ENCODE measurements at regions not wholly inside any gene's neighbourhood (a gene's known extent, or its start where the extent isn't known, plus 50 kb on each side); places are given as distances from the start of the nearest gene placed in this dataset.

DNA sequence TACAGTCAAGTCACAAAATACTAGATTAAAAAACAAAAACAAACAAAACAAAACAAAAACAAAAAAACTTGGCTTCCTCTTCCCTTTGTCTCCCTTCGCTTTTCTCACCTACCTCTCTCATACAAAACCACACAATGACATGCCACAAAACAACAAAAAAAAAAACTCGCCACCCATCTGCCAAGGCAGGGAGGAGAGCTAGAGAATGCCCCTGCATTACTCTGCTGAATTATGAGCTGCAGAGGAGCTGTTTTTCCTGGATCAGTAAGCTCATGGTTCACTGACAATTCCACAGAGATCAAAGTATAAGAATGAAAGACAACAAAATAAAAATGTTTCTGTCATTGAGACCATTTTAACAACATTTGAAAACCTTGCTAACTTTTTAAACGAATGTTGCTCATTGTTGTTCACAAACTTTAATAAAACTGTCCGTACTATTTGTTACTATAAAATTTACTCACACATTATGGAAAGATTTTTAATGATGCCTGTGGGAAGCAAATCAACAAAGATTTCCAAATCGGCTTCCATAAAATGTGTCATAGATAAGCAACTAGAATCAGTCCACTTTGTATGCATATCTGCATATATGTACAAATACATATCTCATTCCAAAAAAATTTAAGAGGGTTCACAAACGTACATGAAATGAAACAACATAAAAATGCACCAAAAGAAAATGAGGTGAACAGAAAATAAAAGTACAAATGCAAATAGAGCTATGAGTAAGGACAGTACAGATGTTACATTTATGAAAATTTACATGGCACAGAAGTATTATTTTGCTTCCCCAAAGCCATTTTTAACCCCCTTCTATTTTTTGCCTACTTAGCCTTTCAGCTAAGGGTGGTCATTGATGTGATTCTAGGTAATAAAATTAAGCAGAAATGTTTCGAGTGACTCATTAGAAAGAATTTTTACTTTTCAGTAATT is 252.4 kb upstream of the FAT4 start:
- H3K4me1 ChIP-seq, result no peaks in the 10 kb centered on the region
- no peak overlapping the region for H3K27ac ChIP-seq
- no peaks in the 10 kb centered on the region for H3K36me3 ChIP-seq

DNA sequence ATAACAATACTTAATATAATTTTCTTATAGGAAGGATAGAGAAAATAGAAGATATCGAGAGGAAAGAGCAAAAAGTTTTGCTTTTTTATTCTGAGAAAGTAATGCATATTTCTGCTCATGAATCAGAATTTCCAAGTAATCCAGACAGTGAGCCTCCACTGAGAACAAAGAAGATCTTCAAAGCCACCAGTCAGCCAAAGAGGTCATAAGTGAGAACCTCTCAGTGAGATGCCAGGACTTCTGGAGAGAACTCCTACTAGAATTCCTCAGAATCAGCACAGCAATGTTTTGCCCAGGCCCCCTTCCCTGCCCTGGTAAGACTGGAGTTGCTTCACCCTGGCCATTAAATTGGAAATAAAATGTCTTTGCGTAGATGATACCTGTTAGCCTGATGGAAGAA is 254.4 kb upstream of the FAT4 start:
- H3K9me3 ChIP-seq, result no peaks in the 10 kb centered on the region
- no peak for DNase-seq (ENCODE audit: low spot score in 2 of 2)
- intact Hi-C loops (cut with DNase I), result no loop called here
- H3K4me3 ChIP-seq, result no peak overlapping the region
- H3K4me1 ChIP-seq, result no peaks in the 10 kb centered on the region
- H3K27me3 ChIP-seq, result no peaks in the 10 kb centered on the region
- H3K36me3 ChIP-seq, result no peaks in the 10 kb centered on the region
- TF ChIP-seq, protein P1, sequence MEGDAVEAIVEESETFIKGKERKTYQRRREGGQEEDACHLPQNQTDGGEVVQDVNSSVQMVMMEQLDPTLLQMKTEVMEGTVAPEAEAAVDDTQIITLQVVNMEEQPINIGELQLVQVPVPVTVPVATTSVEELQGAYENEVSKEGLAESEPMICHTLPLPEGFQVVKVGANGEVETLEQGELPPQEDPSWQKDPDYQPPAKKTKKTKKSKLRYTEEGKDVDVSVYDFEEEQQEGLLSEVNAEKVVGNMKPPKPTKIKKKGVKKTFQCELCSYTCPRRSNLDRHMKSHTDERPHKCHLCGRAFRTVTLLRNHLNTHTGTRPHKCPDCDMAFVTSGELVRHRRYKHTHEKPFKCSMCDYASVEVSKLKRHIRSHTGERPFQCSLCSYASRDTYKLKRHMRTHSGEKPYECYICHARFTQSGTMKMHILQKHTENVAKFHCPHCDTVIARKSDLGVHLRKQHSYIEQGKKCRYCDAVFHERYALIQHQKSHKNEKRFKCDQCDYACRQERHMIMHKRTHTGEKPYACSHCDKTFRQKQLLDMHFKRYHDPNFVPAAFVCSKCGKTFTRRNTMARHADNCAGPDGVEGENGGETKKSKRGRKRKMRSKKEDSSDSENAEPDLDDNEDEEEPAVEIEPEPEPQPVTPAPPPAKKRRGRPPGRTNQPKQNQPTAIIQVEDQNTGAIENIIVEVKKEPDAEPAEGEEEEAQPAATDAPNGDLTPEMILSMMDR (IDR thresholded peaks at IDR 0.05), result no peak
- H3K27ac ChIP-seq, result no peak overlapping the region

More for the DNA sequence above, 252.4 kb upstream of the FAT4 start:
- Histone ChIP-seq H3K27me3 (no peaks in the 10 kb centered on the region), H3K9me3 (no peaks in the 10 kb centered on the region), H3K4me3 (no peak overlapping the region)
- no peak for DNase-seq (ENCODE audit: low spot score in 2 of 2)
- TF ChIP-seq, protein P1 (IDR thresholded peaks at IDR 0.05), result no peak
- intact Hi-C loops (cut with DNase I), result no loop called here

DNA sequence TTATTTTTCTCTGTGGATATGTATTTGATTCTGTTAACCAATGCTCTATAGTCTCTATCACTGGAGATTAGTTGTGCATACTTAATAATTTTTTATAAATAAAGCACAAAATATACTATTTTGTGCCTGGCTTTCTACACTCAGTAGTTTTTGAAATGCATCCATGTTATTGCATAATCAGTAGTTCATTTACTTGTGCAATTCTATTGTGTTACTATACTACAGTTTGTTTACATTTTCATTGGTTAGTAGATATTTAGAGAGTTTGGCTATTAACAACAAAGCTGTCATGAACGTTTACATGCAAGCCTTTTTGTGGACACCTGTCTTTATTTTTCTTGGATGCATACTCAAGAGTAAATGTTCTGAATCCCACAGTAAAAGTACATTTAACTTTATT is 265.0 kb upstream of the FAT4 start:
- intact Hi-C loops (cut with DNase I), result no loop called here
- TF ChIP-seq, protein P1 (IDR thresholded peaks at IDR 0.05), result no peak
- Histone ChIP-seq H3K27ac (no peak overlapping the region), H3K9me3 (no peaks in the 10 kb centered on the region), H3K36me3 (no peaks in the 10 kb centered on the region), H3K4me3 (no peak overlapping the region), H3K27me3 (no peaks in the 10 kb centered on the region), H3K4me1 (no peaks in the 10 kb centered on the region)
- DNase-seq (ENCODE audit: low spot score in 2 of 2), result no peak

DNA sequence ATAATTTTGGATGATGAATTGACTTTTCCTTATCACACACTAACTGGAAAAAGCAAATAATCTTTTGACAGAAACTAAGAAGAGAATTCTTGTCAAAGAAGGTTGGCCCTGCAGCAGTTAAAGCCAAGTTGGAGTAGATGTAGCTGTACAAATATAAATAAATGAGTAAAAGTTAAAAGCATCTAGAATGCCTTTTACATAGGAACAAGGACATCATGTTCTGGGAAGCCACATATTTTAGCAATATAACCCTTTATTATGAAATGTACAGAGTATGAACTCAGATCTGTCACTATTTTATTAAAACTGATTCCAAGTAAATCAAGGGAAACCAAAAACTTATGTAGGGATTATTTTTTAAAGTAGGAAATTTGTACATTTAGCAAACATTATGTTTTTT is 269.4 kb upstream of the FAT4 start:
- H3K36me3 ChIP-seq, result no peaks in the 10 kb centered on the region
- TF ChIP-seq, protein P1 (IDR thresholded peaks at IDR 0.05), result no peak
- DNase-seq (ENCODE audit: low spot score in 2 of 2), result no peak
- no peak overlapping the region for H3K27ac ChIP-seq
- intact Hi-C loops (cut with DNase I), result no loop called here
- no peaks in the 10 kb centered on the region for H3K4me1 ChIP-seq
- H3K4me3 ChIP-seq, result no peak overlapping the region
- H3K27me3 ChIP-seq, result no peaks in the 10 kb centered on the region
- no peaks in the 10 kb centered on the region for H3K9me3 ChIP-seq

DNA sequence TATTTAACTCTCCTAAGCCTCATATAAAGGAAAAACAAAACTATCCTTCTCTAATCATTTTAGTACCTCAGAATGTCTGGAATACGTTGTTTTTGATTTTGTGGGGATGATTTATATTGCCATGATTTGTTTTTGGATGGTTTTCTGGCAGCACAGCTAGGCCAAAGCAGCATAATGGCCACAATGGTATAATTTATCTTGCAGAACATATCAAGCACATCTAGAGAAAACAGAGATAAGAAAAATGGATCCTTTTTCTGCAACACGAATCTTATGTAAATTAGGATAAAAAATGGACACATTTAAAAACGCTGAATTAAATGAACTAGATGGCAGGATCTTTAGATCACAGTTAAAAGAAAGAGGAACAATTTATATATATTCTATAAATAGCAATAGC is 269.9 kb upstream of the FAT4 start:
- Histone ChIP-seq H3K4me3 (no peak overlapping the region), H3K27ac (no peak overlapping the region), H3K9me3 (no peaks in the 10 kb centered on the region), H3K36me3 (no peaks in the 10 kb centered on the region), H3K4me1 (no peaks in the 10 kb centered on the region), H3K27me3 (no peaks in the 10 kb centered on the region)
- TF ChIP-seq, protein P1 (IDR thresholded peaks at IDR 0.05), result no peak
- intact Hi-C loops (cut with DNase I), result no loop called here
- DNase-seq (ENCODE audit: low spot score in 2 of 2), result no peak
